Liver (tissue), 8 donors: ENCODE measurements at regions not wholly inside any gene's neighbourhood (a gene's known extent, or its start where the extent isn't known, plus 50 kb on each side); places are given as distances from the start of the nearest gene placed in this dataset.
A peak's percentile ranks its signal among the peaks of the same experiment; 100 is the strongest.

Source experiments
- DNase-seq: peaks from one replicate; pipeline ENCODE4 v3.0.0-alpha.2; 2017; ENCODE audit warnings: low spot score
- H3K27ac ChIP-seq, 2 donors: one replicate each; pipeline ENCODE4 v1.7.0; 2013; ENCODE audit warnings: inconsistent platforms in 2 of 2, low read length in 2 of 2, control low read depth in 1 of 2, low read depth in 1 of 2, mild to moderate bottlenecking in 1 of 2
- H3K27me3 ChIP-seq, 4 donors: one replicate each; pipeline versions ENCODE4 v1.6.1 to v1.7.0; 2013; ENCODE audit warnings: low read length in 3 of 4, inconsistent platforms in 1 of 4, mild to moderate bottlenecking in 1 of 4, moderate library complexity in 1 of 4; ENCODE audit not compliant: control insufficient read depth in 4 of 4, insufficient read depth in 4 of 4
- H3K36me3 ChIP-seq, 4 donors: one replicate each; pipeline versions ENCODE4 v1.6.1 to v1.7.0; 2013; ENCODE audit warnings: low read length in 3 of 4, mild to moderate bottlenecking in 3 of 4, low read depth in 1 of 4, moderate library complexity in 1 of 4; ENCODE audit not compliant: control insufficient read depth in 4 of 4, insufficient read depth in 3 of 4
- H3K4me1 ChIP-seq, 4 donors: one replicate each; pipeline versions ENCODE4 v1.6.1 to v1.7.0; 2013; ENCODE audit warnings: low read length in 3 of 4, mild to moderate bottlenecking in 3 of 4, moderate library complexity in 1 of 4; ENCODE audit not compliant: control insufficient read depth in 4 of 4, insufficient read depth in 4 of 4
- H3K4me3 ChIP-seq, 3 donors: one replicate each; pipeline versions ENCODE4 v1.6.1 to v1.7.0; 2013; ENCODE audit warnings: low read length in 3 of 3, control low read depth in 1 of 3, low read depth in 1 of 3, mild to moderate bottlenecking in 1 of 3
- H3K9ac ChIP-seq, 2 donors: one replicate each; pipeline ENCODE4 v1.7.0; 2013; ENCODE audit warnings: low read length in 2 of 2, mild to moderate bottlenecking in 2 of 2, moderate library complexity in 2 of 2, control low read depth in 1 of 2, low read depth in 1 of 2
- H3K9me3 ChIP-seq, 4 donors: one replicate each; pipeline versions ENCODE4 v1.6.1 to v1.7.0; 2013; ENCODE audit warnings: low read length in 3 of 4; ENCODE audit not compliant: control insufficient read depth in 4 of 4
- ATF3 ChIP-seq: IDR thresholded peaks from 2 replicates; pipeline ENCODE4 v1.6.1; 2016; ENCODE audit warnings: antibody characterized with exemption
- CTCF ChIP-seq: fragments of 150-350 bp; IDR thresholded peaks from 2 replicates; pipeline ENCODE4 v1.5.1; 2017; ENCODE audit warnings: improper control_type of control experiment, low read depth, low read length; ENCODE audit not compliant: missing input control
- EGR1 ChIP-seq, 2 donors: IDR thresholded peaks; 2 replicates each; pipeline ENCODE4 v1.6.1; 2016 to 2018; ENCODE audit warnings: antibody characterized with exemption in 2 of 2, low read depth in 2 of 2
- FOXA2 ChIP-seq: IDR thresholded peaks from 2 replicates; pipeline ENCODE4 v1.6.1; 2016; ENCODE audit warnings: antibody characterized with exemption
- GABPA ChIP-seq, 2 donors: IDR thresholded peaks in 1 of 2; conservative IDR thresholded peaks in 1 of 2; 2 replicates each; pipeline ENCODE4 v1.6.1; 2016; ENCODE audit warnings: antibody characterized with exemption in 2 of 2, mild to moderate bottlenecking in 1 of 2, moderate library complexity in 1 of 2
- NR2F2 ChIP-seq: IDR thresholded peaks from 2 replicates; pipeline ENCODE4 v1.6.1; 2016; ENCODE audit warnings: antibody characterized with exemption
- RAD21 ChIP-seq, 2 donors: IDR thresholded peaks; 2 replicates each; pipeline ENCODE4 v1.6.1; 2016; ENCODE audit warnings: antibody characterized with exemption in 2 of 2, mild to moderate bottlenecking in 2 of 2
- REST ChIP-seq: IDR thresholded peaks from 2 replicates; pipeline ENCODE4 v1.6.1; 2016; ENCODE audit warnings: antibody characterized with exemption, mild to moderate bottlenecking
- RXRA ChIP-seq, 2 donors: IDR thresholded peaks; 2 replicates each; pipeline ENCODE4 v1.6.1; 2017 to 2018; ENCODE audit warnings: antibody characterized with exemption in 2 of 2, mild to moderate bottlenecking in 1 of 2
- SP1 ChIP-seq: IDR thresholded peaks from 2 replicates; pipeline ENCODE4 v1.6.1; 2018; ENCODE audit warnings: antibody characterized with exemption, mild to moderate bottlenecking
- YY1 ChIP-seq: IDR thresholded peaks from 2 replicates; pipeline ENCODE4 v1.6.1; 2016; ENCODE audit warnings: antibody characterized with exemption, mild to moderate bottlenecking
- ZBTB33 ChIP-seq: IDR thresholded peaks from 2 replicates; pipeline ENCODE4 v1.6.1; 2016; ENCODE audit warnings: antibody characterized with exemption
- WGBS: extraction: QIAGEN DNeasy Blood & Tissue Kit; methylation state at CpG from one replicate; pipeline ENCODE4 v1.1.7; 2013; 5-methylcytosine and 5-hydroxymethylcytosine counted together
- donor health status: healthy.
- donor health status: healthy.
- donor health status: healthy.
- donor health status: healthy.
- donor health status: healthy.

- WGBS = 70% methylated on average over 6 of the region's 6 CpGs
- H3K9me3 ChIP-seq = no peaks in the 10 kb centered on the region
Observed at GRCh38 chr4:123244137-123244536, 152.5 kb upstream of the SPRY1 start.

GRCh38 chr4:123246085-123246484 is 150.5 kb upstream of the SPRY1 start:
- Histone ChIP-seq H3K9me3 (no peaks in the 10 kb centered on the region), H3K27ac (no peak overlapping the region), H3K9ac (no peak overlapping the region), H3K36me3 (no peaks in the 10 kb centered on the region), H3K27me3 (no peaks in the 10 kb centered on the region), H3K4me3 (no peak overlapping the region), H3K4me1 (no peaks in the 10 kb centered on the region)
- WGBS = 89% methylated on average over 4 of the region's 4 CpGs
- DNase-seq = no peak
- no peak for TF ChIP-seq RAD21 (IDR thresholded peaks at IDR 0.05)
- no peak for TF ChIP-seq EGR1 (IDR thresholded peaks at IDR 0.05; ENCODE audit: low read depth in 2 of 2)
- TF ChIP-seq REST = no peak
- no peak for TF ChIP-seq CTCF
- no peak for TF ChIP-seq SP1
- no peak for TF ChIP-seq GABPA (IDR thresholded peaks at IDR 0.05 in 1 of 2, conservative IDR thresholded peaks at IDR 0.05 in 1 of 2)
- no peak for TF ChIP-seq RXRA (IDR thresholded peaks at IDR 0.05)
- no peak for TF ChIP-seq ZBTB33
- TF ChIP-seq ATF3 = no peak
- TF ChIP-seq YY1 = no peak

More at GRCh38 chr4:123244137-123244536, 152.5 kb upstream of the SPRY1 start:
- H3K36me3 ChIP-seq = no peaks in the 10 kb centered on the region
- H3K4me3 ChIP-seq = no peak overlapping the region
- no peak for DNase-seq
- H3K27ac ChIP-seq = no peak overlapping the region
- no peaks in the 10 kb centered on the region for H3K27me3 ChIP-seq
- TF ChIP-seq SP1 = peak; percentile 21
- TF ChIP-seq RAD21 (IDR thresholded peaks at IDR 0.05) = peak; percentile 31 to 48
- TF ChIP-seq FOXA2 = no peak
- peak; percentile 70 for TF ChIP-seq NR2F2
- no peak for TF ChIP-seq REST
- no peak for TF ChIP-seq YY1
- H3K4me1 ChIP-seq = no peaks in the 10 kb centered on the region
- no peak overlapping the region for H3K9ac ChIP-seq
